ENCODE measurements at regions not wholly inside any gene's neighbourhood (a gene's known extent, or its start where the extent isn't known, plus 50 kb on each side); places are given as distances from the start of the nearest gene placed in this dataset.

DNA sequence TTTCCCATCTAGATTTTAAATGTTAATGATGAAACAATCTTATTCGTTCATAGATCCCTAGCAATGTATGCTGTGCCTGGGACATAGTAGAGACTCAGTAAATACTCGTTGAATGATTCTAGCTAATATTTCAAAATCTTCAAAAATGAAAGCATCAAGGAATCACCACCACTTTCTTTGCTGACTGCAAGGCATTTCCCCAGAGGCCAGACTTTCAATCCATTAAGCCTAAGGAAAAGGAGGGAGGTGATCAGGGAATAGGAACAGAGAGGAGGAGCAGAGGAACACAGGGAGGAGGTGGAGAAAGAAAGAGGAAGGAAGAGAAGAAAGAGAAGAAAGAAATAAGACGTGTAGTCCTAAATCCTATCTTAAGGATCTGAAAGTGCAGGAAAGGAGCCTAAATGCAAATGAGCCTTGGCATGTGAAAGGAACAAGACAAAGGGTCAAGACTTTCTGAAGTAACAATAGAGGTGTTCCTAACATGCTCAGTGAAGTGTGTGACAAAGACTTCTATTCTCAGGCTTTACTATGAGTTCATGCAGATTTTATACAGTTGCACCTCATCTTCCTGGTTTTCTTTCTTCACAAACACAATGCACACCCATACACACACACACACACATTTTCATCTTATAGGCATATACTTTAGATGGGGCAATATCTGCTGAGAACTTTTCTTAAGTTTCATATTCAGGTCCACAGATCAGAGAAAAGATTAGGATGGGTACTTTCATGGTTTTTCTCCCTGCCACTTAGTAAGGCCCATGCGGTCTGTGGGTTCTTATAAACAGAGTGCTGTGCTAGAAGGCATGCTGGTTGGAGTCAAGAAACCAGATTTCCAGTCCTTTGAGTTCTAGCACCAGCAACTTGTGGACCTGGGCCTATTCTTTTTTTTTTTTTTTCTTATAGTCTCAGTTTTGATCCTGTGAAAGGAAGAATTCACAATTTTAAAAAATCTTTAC lies 512.2 kb upstream of the TNC start:
- Mint-ChIP-seq H3K4me1 (peaks cover 11% of the 10 kb centered on the region), H3K4me3 (no peak overlapping the region)
- WGBS, 2 experiments (ENCODE audit: insufficient coverage in 1 of 2, insufficient read length in 1 of 2) = 31 to 78% methylated on average over 1 to 4 of the region's 4 CpGs

DNA sequence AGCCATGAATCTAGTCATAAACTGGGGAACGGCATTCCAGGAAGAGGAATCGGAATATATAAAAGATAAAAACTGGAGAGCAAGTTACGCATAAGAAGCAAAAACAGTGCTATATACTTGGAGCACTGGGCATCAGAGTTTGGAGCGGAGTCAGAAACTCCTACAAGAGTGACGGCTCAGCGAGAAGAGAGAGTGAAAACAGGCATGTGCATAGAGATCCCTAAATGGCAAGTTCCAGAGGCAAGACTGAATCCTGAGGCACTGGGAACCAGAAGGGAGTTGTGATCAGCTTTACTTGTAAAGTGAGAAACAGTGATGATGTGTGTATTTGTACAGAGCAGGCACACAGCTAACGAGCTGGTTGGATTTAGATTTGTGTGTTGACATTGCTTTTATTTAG lies 514.4 kb upstream of the TNC start:
- WGBS, 2 experiments (ENCODE audit: insufficient coverage in 1 of 2, insufficient read length in 1 of 2) = 93 to 94% methylated on average over 7 of the region's 7 CpGs
- Mint-ChIP-seq H3K27ac (no peak overlapping the region), H3K27me3 (ENCODE audit: insufficient read depth) (peaks cover 25% of the 10 kb centered on the region), H3K4me1 (peaks cover 11% of the 10 kb centered on the region), H3K4me3 (no peak overlapping the region), H3K36me3 (ENCODE audit: low read depth) (no peaks in the 10 kb centered on the region), H3K9me3 (no peaks in the 10 kb centered on the region)
- Histone ChIP-seq H3K27me3 (ENCODE audit: control insufficient read depth, insufficient read depth, low read length, poor library complexity, severe bottlenecking) (peaks cover 7% of the 10 kb centered on the region), H3K27ac (ENCODE audit: low read depth, low read length) (no peak overlapping the region), H3K4me1 (ENCODE audit: control insufficient read depth, insufficient read depth, low read length) (no peaks in the 10 kb centered on the region), H3K9ac (ENCODE audit: extremely low read depth, low read length, poor library complexity, severe bottlenecking) (no peak overlapping the region), H3K4me3 (ENCODE audit: low read length) (no peak overlapping the region), H3K36me3 (ENCODE audit: control insufficient read depth, insufficient read depth, low read length) (no peaks in the 10 kb centered on the region), H3K9me3 (ENCODE audit: control insufficient read depth, low read length) (no peaks in the 10 kb centered on the region)
- TF ChIP-seq, protein P1, sequence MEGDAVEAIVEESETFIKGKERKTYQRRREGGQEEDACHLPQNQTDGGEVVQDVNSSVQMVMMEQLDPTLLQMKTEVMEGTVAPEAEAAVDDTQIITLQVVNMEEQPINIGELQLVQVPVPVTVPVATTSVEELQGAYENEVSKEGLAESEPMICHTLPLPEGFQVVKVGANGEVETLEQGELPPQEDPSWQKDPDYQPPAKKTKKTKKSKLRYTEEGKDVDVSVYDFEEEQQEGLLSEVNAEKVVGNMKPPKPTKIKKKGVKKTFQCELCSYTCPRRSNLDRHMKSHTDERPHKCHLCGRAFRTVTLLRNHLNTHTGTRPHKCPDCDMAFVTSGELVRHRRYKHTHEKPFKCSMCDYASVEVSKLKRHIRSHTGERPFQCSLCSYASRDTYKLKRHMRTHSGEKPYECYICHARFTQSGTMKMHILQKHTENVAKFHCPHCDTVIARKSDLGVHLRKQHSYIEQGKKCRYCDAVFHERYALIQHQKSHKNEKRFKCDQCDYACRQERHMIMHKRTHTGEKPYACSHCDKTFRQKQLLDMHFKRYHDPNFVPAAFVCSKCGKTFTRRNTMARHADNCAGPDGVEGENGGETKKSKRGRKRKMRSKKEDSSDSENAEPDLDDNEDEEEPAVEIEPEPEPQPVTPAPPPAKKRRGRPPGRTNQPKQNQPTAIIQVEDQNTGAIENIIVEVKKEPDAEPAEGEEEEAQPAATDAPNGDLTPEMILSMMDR (conservative IDR thresholded peaks at IDR 0.05) = no peak
- DNase-seq = no peak

More for the DNA sequence above, 512.2 kb upstream of the TNC start:
- Histone ChIP-seq H3K4me1 (ENCODE audit: control insufficient read depth, insufficient read depth, low read length) (no peaks in the 10 kb centered on the region), H3K27ac (ENCODE audit: low read depth, low read length) (peak overlapping the region; percentile 72), H3K27me3 (ENCODE audit: control insufficient read depth, insufficient read depth, low read length, poor library complexity, severe bottlenecking) (no peaks in the 10 kb centered on the region), H3K4me3 (ENCODE audit: low read length) (no peak overlapping the region), H3K9ac (ENCODE audit: extremely low read depth, low read length, poor library complexity, severe bottlenecking) (no peak overlapping the region), H3K9me3 (ENCODE audit: control insufficient read depth, low read length) (no peaks in the 10 kb centered on the region), H3K36me3 (ENCODE audit: control insufficient read depth, insufficient read depth, low read length) (no peaks in the 10 kb centered on the region)
- H3K27me3 Mint-ChIP-seq (ENCODE audit: insufficient read depth) = peaks cover 13% of the 10 kb centered on the region
- no peak overlapping the region for H3K27ac Mint-ChIP-seq
- no peak for DNase-seq
- TF ChIP-seq, protein P1 (conservative IDR thresholded peaks at IDR 0.05) = no peak
- no peaks in the 10 kb centered on the region for H3K9me3 Mint-ChIP-seq
- H3K36me3 Mint-ChIP-seq (ENCODE audit: low read depth) = no peaks in the 10 kb centered on the region

DNA sequence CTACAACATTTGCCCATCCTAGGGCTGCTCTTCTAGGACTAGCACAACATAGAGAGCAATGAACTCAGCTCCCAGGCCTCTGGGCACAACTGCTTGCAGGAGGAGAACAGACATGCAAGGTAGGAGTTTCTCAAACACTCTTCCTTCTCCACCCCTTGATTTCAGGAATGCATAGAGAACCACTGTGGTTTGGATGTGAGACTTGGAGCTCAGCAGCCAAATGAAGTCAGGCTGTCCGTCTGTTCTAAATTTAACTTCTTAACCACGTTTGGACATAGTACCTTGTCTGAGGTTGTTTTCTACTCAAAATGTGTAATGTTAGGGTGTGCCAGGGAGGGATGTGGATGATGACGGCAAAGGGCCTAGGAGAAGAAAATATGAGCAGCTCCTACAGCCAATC lies 515.1 kb upstream of the TNC start:
- no peak overlapping the region for H3K4me3 Mint-ChIP-seq

More for the DNA sequence above, 515.1 kb upstream of the TNC start:
- 95% methylated on average over 3 of the region's 3 CpGs; no CpG with 5 or more reads in 1 of the 2 experiments for WGBS, 2 experiments (ENCODE audit: insufficient coverage in 1 of 2, insufficient read length in 1 of 2)
- Histone ChIP-seq H3K27me3 (ENCODE audit: control insufficient read depth, insufficient read depth, low read length, poor library complexity, severe bottlenecking) (peaks cover 7% of the 10 kb centered on the region), H3K4me3 (ENCODE audit: low read length) (no peak overlapping the region), H3K9ac (ENCODE audit: extremely low read depth, low read length, poor library complexity, severe bottlenecking) (no peak overlapping the region), H3K36me3 (ENCODE audit: control insufficient read depth, insufficient read depth, low read length) (no peaks in the 10 kb centered on the region), H3K9me3 (ENCODE audit: control insufficient read depth, low read length) (no peaks in the 10 kb centered on the region), H3K4me1 (ENCODE audit: control insufficient read depth, insufficient read depth, low read length) (no peaks in the 10 kb centered on the region), H3K27ac (ENCODE audit: low read depth, low read length) (no peak overlapping the region)
- H3K36me3 Mint-ChIP-seq (ENCODE audit: low read depth) = no peaks in the 10 kb centered on the region
- H3K27me3 Mint-ChIP-seq (ENCODE audit: insufficient read depth) = peaks cover 27% of the 10 kb centered on the region
- H3K9me3 Mint-ChIP-seq = no peaks in the 10 kb centered on the region
- DNase-seq = no peak
- H3K4me1 Mint-ChIP-seq = peaks cover 11% of the 10 kb centered on the region
- H3K27ac Mint-ChIP-seq = no peak overlapping the region
- TF ChIP-seq, protein P1 (conservative IDR thresholded peaks at IDR 0.05) = no peak

Measured in endodermal cell (in vitro differentiated cells).